Skeletal muscle satellite cell (primary cell): ENCODE measurements at regions not wholly inside any gene's neighbourhood (a gene's known extent, or its start where the extent isn't known, plus 50 kb on each side); places are given as distances from the start of the nearest gene placed in this dataset.

ENCODE experiments used
- H3K27me3 ChIP-seq: 2 replicates; pipeline ENCODE4 v1.7.0; 2013; ENCODE audit warnings: low read length; ENCODE audit not compliant: control insufficient read depth, insufficient read depth
- H3K36me3 ChIP-seq: 2 replicates; pipeline ENCODE4 v1.7.0; 2013; ENCODE audit warnings: mild to moderate bottlenecking, control low read depth, low read length; ENCODE audit not compliant: insufficient read depth
- H3K4me1 ChIP-seq: 2 replicates; pipeline ENCODE4 v1.7.0; 2013; ENCODE audit warnings: low read length; ENCODE audit not compliant: control insufficient read depth, insufficient read depth
- H3K4me2 ChIP-seq: 2 replicates; pipeline ENCODE4 v1.7.0; 2013; ENCODE audit warnings: mild to moderate bottlenecking, low read length
- H3K4me3 ChIP-seq: 2 replicates; pipeline ENCODE4 v1.7.0; 2013; ENCODE audit warnings: low read length
- H3K9ac ChIP-seq: 2 replicates; pipeline ENCODE4 v1.7.0; 2013; ENCODE audit warnings: mild to moderate bottlenecking, low read depth, low read length, moderate library complexity
- H3K9me3 ChIP-seq: replicated peaks from 2 replicates; pipeline ENCODE4 v1.7.0; 2013; ENCODE audit warnings: mild to moderate bottlenecking, control low read depth, low read length

DNA sequence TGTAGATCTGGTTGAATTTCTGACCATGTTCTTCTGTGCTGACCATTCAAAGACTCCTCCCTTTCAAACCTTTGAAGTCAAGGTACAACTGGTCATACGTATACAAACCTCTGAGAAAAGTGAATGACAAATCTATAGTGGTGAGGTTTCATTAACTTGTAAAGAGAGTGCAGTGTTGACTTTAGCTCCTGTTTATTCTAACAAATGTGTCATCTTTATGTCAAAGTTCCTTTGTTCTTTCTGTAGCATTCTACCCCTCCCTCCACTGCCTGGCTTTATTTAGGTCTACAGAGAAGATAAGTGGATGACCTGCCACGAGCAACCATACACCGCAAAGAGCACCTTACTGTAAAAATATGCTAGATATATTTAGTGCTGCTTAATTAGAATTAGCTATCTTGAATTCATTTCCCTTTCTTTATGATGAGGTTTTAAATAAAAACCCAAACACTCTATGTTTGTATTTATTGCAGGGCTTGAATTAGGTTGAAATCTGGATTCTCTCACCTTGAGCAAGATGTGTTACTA lies 520.0 kb upstream of the CDH11 start:
- H3K9ac ChIP-seq: no peak overlapping the region
- no peaks in the 10 kb centered on the region for H3K27me3 ChIP-seq
- no peak overlapping the region for H3K4me3 ChIP-seq
- H3K4me1 ChIP-seq: no peaks in the 10 kb centered on the region
- H3K4me2 ChIP-seq: no peak overlapping the region
- no peaks in the 10 kb centered on the region for H3K9me3 ChIP-seq
- no peaks in the 10 kb centered on the region for H3K36me3 ChIP-seq

DNA sequence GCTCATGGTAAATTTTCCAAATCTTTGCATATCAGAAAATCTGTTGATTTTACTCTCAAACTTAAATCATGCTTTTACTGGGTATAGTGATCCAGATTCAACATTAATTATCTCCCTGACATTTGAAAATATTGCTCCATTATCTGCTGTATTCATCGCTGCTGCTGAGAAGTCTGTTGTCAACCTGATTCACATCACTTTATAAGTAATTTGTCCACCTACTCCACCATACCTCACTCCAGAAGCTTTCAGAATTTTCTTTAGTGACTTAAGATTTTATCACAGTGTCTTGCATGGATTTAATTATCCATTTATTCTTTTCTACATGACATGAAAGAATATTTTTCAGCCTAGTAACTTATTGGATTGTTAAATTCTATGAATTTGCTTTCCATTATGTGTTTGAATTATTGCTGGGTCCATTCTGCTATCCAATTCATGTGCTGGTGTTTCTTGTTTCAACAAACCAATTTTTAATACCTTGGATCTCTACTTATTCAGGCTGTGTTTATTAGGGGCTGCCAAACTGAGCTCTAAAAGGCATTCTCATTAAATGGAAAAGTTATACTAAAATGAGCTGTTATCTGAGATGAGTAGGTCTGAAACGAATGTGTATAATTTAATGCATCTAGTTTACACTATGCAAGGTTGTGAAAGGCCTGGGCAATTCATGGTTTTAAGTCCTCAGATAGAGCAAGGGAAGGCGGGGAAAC lies 519.3 kb upstream of the CDH11 start:
- H3K4me3 ChIP-seq: no peak overlapping the region
- no peaks in the 10 kb centered on the region for H3K9me3 ChIP-seq
- H3K36me3 ChIP-seq: no peaks in the 10 kb centered on the region
- no peak overlapping the region for H3K4me2 ChIP-seq
- H3K27me3 ChIP-seq: no peaks in the 10 kb centered on the region
- H3K4me1 ChIP-seq: no peaks in the 10 kb centered on the region
- no peak overlapping the region for H3K9ac ChIP-seq

DNA sequence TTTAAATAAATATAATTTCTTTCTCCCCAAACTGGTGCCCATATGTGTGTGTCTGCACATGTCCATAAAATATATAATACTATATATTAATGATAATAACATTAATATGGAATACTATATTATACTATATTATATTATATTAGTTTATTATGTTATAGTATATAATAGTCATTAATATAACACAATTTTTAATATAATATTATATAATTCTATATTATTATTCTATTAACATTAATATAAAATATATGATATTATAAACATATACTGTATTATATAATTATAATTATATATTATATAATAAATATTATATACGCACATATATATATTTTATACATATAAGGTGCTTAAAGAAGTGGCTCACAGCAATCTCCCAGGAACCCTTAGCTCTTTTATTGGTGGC lies 513.0 kb upstream of the CDH11 start:
- H3K9ac ChIP-seq: no peak overlapping the region
- no peak overlapping the region for H3K4me3 ChIP-seq
- H3K36me3 ChIP-seq: no peaks in the 10 kb centered on the region
- no peaks in the 10 kb centered on the region for H3K4me1 ChIP-seq
- no peaks in the 10 kb centered on the region for H3K9me3 ChIP-seq
- no peaks in the 10 kb centered on the region for H3K27me3 ChIP-seq
- no peak overlapping the region for H3K4me2 ChIP-seq

DNA sequence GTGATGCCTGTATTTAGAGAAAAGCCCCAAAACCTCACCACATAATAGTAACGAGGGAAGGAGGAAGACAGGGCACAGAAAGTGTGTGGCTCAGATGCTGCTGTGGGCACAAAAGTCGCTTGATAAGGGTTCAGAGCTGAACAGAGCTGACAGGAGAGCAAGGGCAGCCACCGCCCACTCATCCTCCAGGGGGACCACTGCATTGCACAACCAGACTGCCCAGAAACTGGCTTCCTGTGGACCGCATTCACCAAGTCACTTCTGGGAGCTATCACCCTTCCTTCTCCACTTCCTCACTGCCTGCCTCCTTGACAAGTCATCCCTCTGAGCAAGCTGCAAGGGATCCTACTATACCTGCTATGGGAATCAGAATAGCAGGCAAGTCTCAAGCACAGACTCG lies 512.4 kb upstream of the CDH11 start:
- Histone ChIP-seq H3K27me3 (no peaks in the 10 kb centered on the region), H3K4me2 (no peak overlapping the region), H3K9ac (no peak overlapping the region), H3K36me3 (no peaks in the 10 kb centered on the region), H3K4me1 (no peaks in the 10 kb centered on the region), H3K4me3 (no peak overlapping the region), H3K9me3 (no peaks in the 10 kb centered on the region)

DNA sequence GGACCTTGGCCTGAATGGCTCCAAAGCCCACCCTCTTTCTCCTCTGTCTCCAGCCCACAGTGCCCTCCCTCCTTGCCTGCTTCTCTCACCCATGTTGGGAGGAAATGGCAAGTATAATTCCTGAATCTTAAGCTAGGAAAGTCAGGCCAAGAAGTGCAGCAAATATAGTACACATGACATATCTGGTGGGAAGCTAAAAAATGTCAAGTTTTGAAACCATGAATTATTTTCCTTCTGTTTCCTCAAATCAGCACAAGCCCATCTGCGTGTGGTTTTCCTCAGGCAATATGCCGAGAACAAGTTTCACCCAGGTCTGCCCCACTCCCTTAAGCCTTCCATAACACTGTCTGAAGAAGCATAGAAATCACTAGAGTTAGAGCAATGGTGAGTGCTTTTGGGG lies 502.8 kb upstream of the CDH11 start:
- Histone ChIP-seq H3K4me2 (no peak overlapping the region), H3K9ac (no peak overlapping the region), H3K36me3 (no peaks in the 10 kb centered on the region), H3K4me1 (no peaks in the 10 kb centered on the region), H3K9me3 (no peaks in the 10 kb centered on the region), H3K4me3 (no peak overlapping the region), H3K27me3 (no peaks in the 10 kb centered on the region)

DNA sequence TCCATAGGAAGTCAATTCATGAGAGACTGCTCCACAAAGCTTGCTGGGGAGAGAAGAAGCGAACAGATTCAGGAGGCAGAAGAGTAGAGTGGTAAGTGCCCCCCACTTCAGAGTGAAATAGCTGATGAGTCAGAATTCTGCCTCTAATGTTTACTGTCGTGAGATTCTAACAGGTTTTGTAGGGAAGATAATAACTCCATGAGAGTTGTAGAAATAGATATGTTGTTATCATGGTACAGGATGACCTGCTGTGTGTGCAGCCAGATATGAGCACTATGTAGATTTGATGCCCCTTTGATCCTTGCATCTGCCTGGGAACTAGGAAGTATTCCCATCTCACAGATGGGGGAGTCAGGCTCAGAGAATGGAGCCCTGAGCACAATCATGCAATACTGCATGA lies 502.4 kb upstream of the CDH11 start:
- Histone ChIP-seq H3K27me3 (no peaks in the 10 kb centered on the region), H3K4me2 (no peak overlapping the region), H3K9me3 (no peaks in the 10 kb centered on the region), H3K9ac (no peak overlapping the region), H3K4me3 (no peak overlapping the region), H3K4me1 (no peaks in the 10 kb centered on the region), H3K36me3 (no peaks in the 10 kb centered on the region)

DNA sequence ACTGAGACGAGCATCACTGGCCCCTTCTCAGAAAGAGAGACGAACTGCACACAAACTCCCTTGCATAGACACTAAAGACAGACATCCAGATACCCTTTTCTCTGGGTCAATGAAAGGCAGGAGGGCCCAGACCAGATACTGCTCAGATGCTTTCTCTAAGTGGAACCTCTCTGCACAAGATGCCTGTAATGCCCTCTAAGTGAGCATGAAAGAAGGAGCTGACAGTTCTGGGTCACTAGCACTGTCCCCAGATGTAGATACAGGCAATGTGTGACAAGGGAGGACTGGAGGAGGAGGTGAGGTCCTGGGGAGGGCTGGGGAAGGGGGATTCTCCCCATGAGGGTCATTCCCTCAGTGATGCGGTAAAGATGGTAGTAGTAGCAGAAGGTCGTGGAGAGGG lies 501.0 kb upstream of the CDH11 start:
- H3K4me1 ChIP-seq: no peaks in the 10 kb centered on the region
- no peaks in the 10 kb centered on the region for H3K27me3 ChIP-seq
- no peak overlapping the region for H3K9ac ChIP-seq
- H3K36me3 ChIP-seq: no peaks in the 10 kb centered on the region
- H3K4me2 ChIP-seq: no peak overlapping the region
- H3K4me3 ChIP-seq: no peak overlapping the region
- H3K9me3 ChIP-seq: no peaks in the 10 kb centered on the region

DNA sequence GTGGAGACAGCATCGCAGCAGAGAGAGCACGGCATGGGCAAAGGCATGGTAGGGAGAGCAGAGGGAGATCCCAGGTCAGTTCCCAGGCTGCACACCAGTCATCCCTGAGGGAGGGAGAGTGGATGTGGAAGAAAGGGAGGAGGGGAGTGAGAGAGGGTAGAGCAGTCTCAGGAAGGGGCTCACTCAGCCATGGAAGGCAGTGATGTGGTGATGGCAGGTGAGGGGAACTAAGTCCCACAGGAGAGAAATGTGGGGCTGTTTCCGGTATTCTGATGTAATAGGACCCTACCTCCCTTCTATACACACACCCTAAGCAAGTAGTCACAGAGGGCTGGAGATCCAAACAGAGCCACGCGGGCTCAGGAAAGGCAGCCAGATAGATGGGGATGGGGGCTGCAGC lies 500.3 kb upstream of the CDH11 start:
- H3K36me3 ChIP-seq: no peaks in the 10 kb centered on the region
- no peak overlapping the region for H3K9ac ChIP-seq
- H3K9me3 ChIP-seq: no peaks in the 10 kb centered on the region
- H3K4me1 ChIP-seq: no peaks in the 10 kb centered on the region
- no peak overlapping the region for H3K4me2 ChIP-seq
- H3K4me3 ChIP-seq: no peak overlapping the region
- no peaks in the 10 kb centered on the region for H3K27me3 ChIP-seq

DNA sequence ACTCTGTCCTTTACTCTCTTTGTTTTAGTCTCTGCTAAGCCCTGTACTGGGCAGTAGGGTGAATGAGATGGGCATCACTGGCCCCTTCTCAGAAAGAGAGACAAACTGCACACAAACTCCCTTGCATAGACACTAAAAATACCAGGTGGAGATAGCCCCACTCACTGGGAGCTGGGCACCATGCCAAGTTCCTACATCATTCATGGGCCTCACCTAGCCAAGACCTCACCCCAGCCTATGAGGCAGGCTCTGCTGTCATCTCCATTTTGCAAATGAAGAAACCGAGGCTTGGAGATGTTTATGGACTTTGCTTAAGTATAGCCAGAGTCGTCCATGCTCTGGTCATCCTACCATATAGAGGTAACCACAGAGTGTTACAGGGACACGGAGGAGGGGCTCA lies 499.8 kb upstream of the CDH11 start:
- Histone ChIP-seq H3K4me2 (no peak overlapping the region), H3K4me1 (no peaks in the 10 kb centered on the region)

DNA sequence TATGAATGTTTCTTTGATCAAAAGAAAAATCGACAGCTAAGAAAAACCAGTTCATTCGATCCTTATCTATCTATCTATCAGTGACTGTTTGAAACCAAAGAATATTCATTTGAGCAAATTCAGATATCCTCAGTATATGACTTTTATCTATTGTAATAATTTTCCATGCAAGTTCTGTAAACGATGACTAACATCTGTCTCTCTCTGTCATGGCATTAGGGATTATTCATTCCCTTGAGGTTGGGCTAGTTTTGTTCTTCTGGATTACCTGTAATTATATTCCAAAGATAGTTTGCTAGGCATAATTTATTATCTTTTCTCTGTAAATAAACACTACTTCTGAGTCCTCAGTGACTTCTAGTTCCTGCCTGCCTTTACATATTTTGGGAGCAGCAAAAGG lies 497.7 kb upstream of the CDH11 start:
- no peaks in the 10 kb centered on the region for H3K9me3 ChIP-seq
- H3K36me3 ChIP-seq: no peaks in the 10 kb centered on the region
- H3K9ac ChIP-seq: no peak overlapping the region
- no peaks in the 10 kb centered on the region for H3K4me1 ChIP-seq
- no peak overlapping the region for H3K4me3 ChIP-seq
- H3K4me2 ChIP-seq: no peak overlapping the region
- H3K27me3 ChIP-seq: no peaks in the 10 kb centered on the region

More for the DNA sequence above, 499.8 kb upstream of the CDH11 start:
- no peak overlapping the region for H3K4me3 ChIP-seq
- H3K9ac ChIP-seq: no peak overlapping the region
- H3K27me3 ChIP-seq: no peaks in the 10 kb centered on the region
- H3K36me3 ChIP-seq: no peaks in the 10 kb centered on the region
- H3K9me3 ChIP-seq: no peaks in the 10 kb centered on the region

DNA sequence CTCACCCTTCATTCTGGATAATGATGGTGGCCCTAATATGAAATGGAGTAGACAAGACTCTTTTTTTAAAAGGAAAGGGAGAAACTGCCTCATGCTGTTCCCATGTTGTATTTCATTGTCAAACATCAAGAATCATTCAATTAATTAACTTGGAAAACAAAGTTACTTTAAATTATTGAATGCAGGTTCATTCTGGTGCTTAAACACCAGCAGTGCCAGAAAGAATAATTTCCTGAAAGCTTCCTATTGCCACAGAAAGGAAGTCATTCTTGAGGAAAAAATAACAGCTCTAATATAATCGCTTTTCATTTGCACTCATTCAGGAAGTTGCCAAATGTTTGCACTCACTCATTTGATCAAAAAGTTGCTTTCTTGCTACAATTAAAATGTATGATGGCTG lies 497.1 kb upstream of the CDH11 start:
- H3K9ac ChIP-seq: no peak overlapping the region
- H3K9me3 ChIP-seq: no peaks in the 10 kb centered on the region
- no peak overlapping the region for H3K4me2 ChIP-seq
- H3K4me3 ChIP-seq: no peak overlapping the region
- no peaks in the 10 kb centered on the region for H3K27me3 ChIP-seq
- no peaks in the 10 kb centered on the region for H3K4me1 ChIP-seq
- no peaks in the 10 kb centered on the region for H3K36me3 ChIP-seq

DNA sequence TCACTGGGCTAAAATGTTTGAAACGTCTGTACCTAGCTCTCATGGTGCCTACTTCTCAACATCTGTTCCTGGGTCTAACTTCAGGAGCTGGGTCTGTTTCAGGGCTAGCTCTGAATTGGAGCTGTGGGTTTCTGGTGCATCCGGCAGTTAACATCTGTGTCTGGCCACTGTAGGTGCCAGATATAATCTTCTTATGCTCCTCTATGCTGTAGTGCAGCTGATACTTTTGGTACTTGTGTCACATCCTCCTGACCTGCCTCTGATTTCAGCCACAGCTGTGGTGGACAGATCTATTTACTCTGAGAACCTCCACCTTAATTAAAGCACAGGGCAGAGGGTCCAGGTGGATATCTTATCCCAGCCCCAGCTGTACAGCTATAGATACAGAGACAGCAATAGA lies 496.5 kb upstream of the CDH11 start:
- no peak overlapping the region for H3K4me2 ChIP-seq
- no peaks in the 10 kb centered on the region for H3K27me3 ChIP-seq
- no peak overlapping the region for H3K4me3 ChIP-seq
- H3K9ac ChIP-seq: no peak overlapping the region
- H3K4me1 ChIP-seq: no peaks in the 10 kb centered on the region
- H3K9me3 ChIP-seq: no peaks in the 10 kb centered on the region
- no peaks in the 10 kb centered on the region for H3K36me3 ChIP-seq
